C4-2B (cell line): ENCODE measurements at regions not wholly inside any gene's neighbourhood (a gene's known extent, or its start where the extent isn't known, plus 50 kb on each side); places are given as distances from the start of the nearest gene placed in this dataset.

Experiments
- CTCF ChIP-seq: fragments of 450-650 bp; conservative IDR thresholded peaks from 2 replicates; pipeline ENCODE4 v1.5.1; 2017; ENCODE audit warnings: mild to moderate bottlenecking
- ZFX ChIP-seq: fragments of 450-650 bp; IDR thresholded peaks from 2 replicates; pipeline ENCODE4 v1.6.1; 2017

GRCh38 chr7:145779140-145779539, 337.5 kb upstream of the CNTNAP2 start:
- TF ChIP-seq CTCF (no peak), ZFX (no peak)
